OCI-LY1 (cell line): ENCODE measurements at regions not wholly inside any gene's neighbourhood (a gene's known extent, or its start where the extent isn't known, plus 50 kb on each side); places are given as distances from the start of the nearest gene placed in this dataset.

Source experiments
- H2AFZ ChIP-seq: fragments of 200-600 bp; sonication (generic), shearing (Covaris generic); 2 replicates; pipeline ENCODE4 v1.6.0; 2014; ENCODE audit warnings: antibody characterized with exemption, mild to moderate bottlenecking, low read length
- H3F3A ChIP-seq: fragments of 200-600 bp; sonication (generic), shearing (Covaris generic); 2 replicates; pipeline ENCODE4 v1.6.0; 2014; ENCODE audit warnings: mild to moderate bottlenecking, antibody characterized with exemption, low read length, moderate library complexity; ENCODE audit not compliant: insufficient read depth
- H3K27ac ChIP-seq: fragments of 200-600 bp; sonication (generic); 2 replicates; pipeline ENCODE4 v1.5.1; 2014; ENCODE audit warnings: low read length, mixed run types, mild to moderate bottlenecking, low read depth; ENCODE audit not compliant: poor library complexity, severe bottlenecking
- H3K27me3 ChIP-seq: fragments of 200-600 bp; sonication (generic); 2 replicates; pipeline ENCODE4 v1.6.0; 2014; ENCODE audit warnings: antibody characterized with exemption, mild to moderate bottlenecking, low read length, moderate library complexity; ENCODE audit not compliant: insufficient read depth
- H3K36me3 ChIP-seq: fragments of 200-600 bp; sonication (generic); 2 replicates; pipeline ENCODE4 v1.6.1; 2014; ENCODE audit warnings: mild to moderate bottlenecking, antibody characterized with exemption, low read length, moderate library complexity, mixed read lengths; ENCODE audit not compliant: insufficient read depth
- H3K4me1 ChIP-seq: fragments of 200-600 bp; sonication (generic); 2 replicates; pipeline ENCODE4 v1.5.1; 2014; ENCODE audit warnings: mild to moderate bottlenecking, low read length, moderate library complexity; ENCODE audit not compliant: insufficient read depth, severe bottlenecking
- H3K4me2 ChIP-seq: fragments of 200-600 bp; sonication (generic), shearing (Covaris generic); 2 replicates; pipeline ENCODE4 v1.6.1; 2014; ENCODE audit warnings: low read length
- H3K4me3 ChIP-seq: fragments of 200-600 bp; sonication (generic); 2 replicates; pipeline ENCODE4 v1.5.1; 2014; ENCODE audit warnings: low read length, low read depth, mild to moderate bottlenecking, mixed read lengths; ENCODE audit not compliant: poor library complexity, severe bottlenecking
- H3K79me2 ChIP-seq: fragments of 200-600 bp; shearing (Covaris generic); 2 replicates; pipeline ENCODE4 v1.6.1; 2016; ENCODE audit warnings: mixed run types, low read length, mixed read lengths; ENCODE audit not compliant: insufficient read depth
- H3K9ac ChIP-seq: fragments of 200-600 bp; sonication (generic), shearing (Covaris generic); 2 replicates; pipeline ENCODE4 v1.6.1; 2014; ENCODE audit warnings: mild to moderate bottlenecking, low read length, mixed read lengths
- H3K9me2 ChIP-seq: fragments of 200-600 bp; sonication (generic), shearing (Covaris generic); 2 replicates; pipeline ENCODE4 v1.6.1; 2014; ENCODE audit warnings: low read depth, mild to moderate bottlenecking, low read length, mixed read lengths
- H3K9me3 ChIP-seq: fragments of 200-600 bp; shearing (Covaris generic); 2 replicates; pipeline ENCODE4 v1.6.1; 2014; ENCODE audit warnings: low read length, mixed read lengths
- H4K20me1 ChIP-seq: fragments of 200-600 bp; sonication (generic), shearing (Covaris generic); 2 replicates; pipeline ENCODE4 v1.6.0; 2016; ENCODE audit warnings: mild to moderate bottlenecking, low read length; ENCODE audit not compliant: insufficient read depth
- CTCF ChIP-seq: fragments of 200-600 bp; sonication (generic), shearing (Covaris generic); IDR thresholded peaks from 2 replicates; pipeline ENCODE4 v1.5.1; 2017; ENCODE audit warnings: mild to moderate bottlenecking, antibody characterized with exemption, low read length, moderate library complexity, mixed read lengths
- EZH2 ChIP-seq: fragments of 200-600 bp; sonication (generic), shearing (Covaris generic); IDR thresholded peaks from 2 replicates; pipeline ENCODE4 v1.8.0; 2017; ENCODE audit warnings: borderline replicate concordance, mixed run types, mild to moderate bottlenecking, antibody characterized with exemption, low read length, moderate library complexity, mixed read lengths

DNA sequence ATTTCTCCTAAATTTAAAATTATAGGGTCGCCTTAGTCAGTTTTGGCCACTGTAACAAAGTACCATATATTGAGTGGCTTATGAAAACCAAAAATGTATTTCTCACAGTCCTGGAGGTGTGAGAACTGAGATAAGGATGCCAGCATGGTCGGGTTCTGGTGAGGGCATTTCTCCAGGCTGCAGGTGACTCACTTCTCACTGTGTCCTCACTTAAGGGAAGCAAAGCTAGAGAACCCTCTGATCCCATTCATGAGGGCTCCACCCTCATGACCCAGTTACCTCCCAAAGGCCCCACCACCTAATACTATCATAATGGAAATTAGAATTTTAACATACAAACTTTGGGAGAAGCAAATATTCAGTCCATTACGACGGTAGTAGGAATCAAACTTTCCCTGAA is 75.1 kb upstream of the FBN2 start:
- Histone ChIP-seq H3K9me2 (no peaks in the 10 kb centered on the region), H3F3A (no peaks in the 10 kb centered on the region), H3K4me3 (no peak overlapping the region)

GRCh38 chr5:128613766-128614165 is 75.7 kb upstream of the FBN2 start:
- no peak overlapping the region for H3K4me3 ChIP-seq
- H3K4me2 ChIP-seq: no peak overlapping the region
- H3K9ac ChIP-seq: no peak overlapping the region
- no peaks in the 10 kb centered on the region for H3F3A ChIP-seq
- H3K27me3 ChIP-seq: no peaks in the 10 kb centered on the region
- no peak overlapping the region for H2AFZ ChIP-seq
- H4K20me1 ChIP-seq: no peaks in the 10 kb centered on the region
- H3K9me2 ChIP-seq: no peaks in the 10 kb centered on the region
- H3K4me1 ChIP-seq: no peaks in the 10 kb centered on the region
- H3K9me3 ChIP-seq: no peaks in the 10 kb centered on the region
- no peak overlapping the region for H3K27ac ChIP-seq
- H3K36me3 ChIP-seq: no peaks in the 10 kb centered on the region
- no peaks in the 10 kb centered on the region for H3K79me2 ChIP-seq
- TF ChIP-seq CTCF (no peak), EZH2 (no peak)

More for the DNA sequence above, 75.1 kb upstream of the FBN2 start:
- no peak overlapping the region for H3K4me2 ChIP-seq
- no peaks in the 10 kb centered on the region for H3K27me3 ChIP-seq
- H3K36me3 ChIP-seq: no peaks in the 10 kb centered on the region
- no peak overlapping the region for H3K9ac ChIP-seq
- H4K20me1 ChIP-seq: no peaks in the 10 kb centered on the region
- no peak overlapping the region for H2AFZ ChIP-seq
- TF ChIP-seq CTCF (no peak), EZH2 (no peak)
- H3K9me3 ChIP-seq: no peaks in the 10 kb centered on the region
- no peaks in the 10 kb centered on the region for H3K4me1 ChIP-seq
- H3K27ac ChIP-seq: no peak overlapping the region
- no peaks in the 10 kb centered on the region for H3K79me2 ChIP-seq

DNA sequence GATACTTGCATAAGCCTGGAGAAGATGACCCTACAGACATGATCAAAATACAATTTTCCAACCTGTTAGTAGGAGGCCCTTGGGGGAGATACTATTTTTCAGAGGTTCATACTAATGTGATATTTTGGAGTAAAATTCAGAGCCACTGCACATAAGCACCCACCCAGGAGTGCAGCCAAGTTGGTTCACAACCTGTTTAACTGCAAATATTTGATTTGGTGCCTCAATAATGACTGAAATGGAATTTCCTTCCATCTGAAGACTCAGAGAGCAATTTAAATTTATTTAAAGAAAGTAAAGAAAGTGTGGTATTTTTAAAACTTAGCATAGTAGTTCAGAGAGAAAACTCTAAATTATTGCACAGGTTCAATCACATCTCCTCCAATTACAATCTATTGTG is 77.5 kb upstream of the FBN2 start:
- Histone ChIP-seq H3K27me3 (no peaks in the 10 kb centered on the region), H3K4me2 (no peak overlapping the region), H3K9ac (no peak overlapping the region), H3K79me2 (no peaks in the 10 kb centered on the region), H3K36me3 (no peaks in the 10 kb centered on the region), H2AFZ (no peak overlapping the region), H3F3A (no peaks in the 10 kb centered on the region), H3K4me3 (no peak overlapping the region), H3K4me1 (no peaks in the 10 kb centered on the region), H3K27ac (no peak overlapping the region), H3K9me2 (no peaks in the 10 kb centered on the region), H3K9me3 (no peaks in the 10 kb centered on the region), H4K20me1 (no peaks in the 10 kb centered on the region)
- TF ChIP-seq CTCF (no peak), EZH2 (no peak)
